Smooth muscle cell (in vitro differentiated cells): ENCODE measurements at regions not wholly inside any gene's neighbourhood (a gene's known extent, or its start where the extent isn't known, plus 50 kb on each side); places are given as distances from the start of the nearest gene placed in this dataset.

Experiments
- DNase-seq: peaks from one replicate; lab custom pipeline; 2025; ENCODE audit not compliant: unreplicated experiment; lab: John Stamatoyannopoulos, UW
- H2AFZ ChIP-seq: fragments of 200-600 bp; sonication (generic); 2 replicates; pipeline ENCODE4 v1.6.0; 2016; ENCODE audit warnings: antibody characterized with exemption, low read depth, mild to moderate bottlenecking
- H3F3A ChIP-seq: fragments of 200-600 bp; sonication (generic); 2 replicates; pipeline ENCODE4 v1.6.0; 2017; ENCODE audit warnings: antibody characterized with exemption, low read depth
- H3K27ac ChIP-seq: fragments of 200-600 bp; sonication (generic); 2 replicates; pipeline ENCODE4 v1.5.1; 2016; ENCODE audit warnings: low read depth, mild to moderate bottlenecking
- H3K27me3 ChIP-seq: fragments of 200-600 bp; sonication (generic); 2 replicates; pipeline ENCODE4 v1.6.1; 2016; ENCODE audit warnings: low read depth, mild to moderate bottlenecking
- H3K36me3 ChIP-seq: fragments of 200-600 bp; sonication (generic); 2 replicates; pipeline ENCODE4 v1.5.1; 2016; ENCODE audit warnings: low read depth
- H3K4me1 ChIP-seq: fragments of 200-600 bp; sonication (generic); 2 replicates; pipeline ENCODE4 v1.5.1; 2016; ENCODE audit warnings: low read depth
- H3K4me2 ChIP-seq: fragments of 200-600 bp; sonication (generic); 2 replicates; pipeline ENCODE4 v1.6.0; 2016; ENCODE audit warnings: mild to moderate bottlenecking
- H3K4me3 ChIP-seq: fragments of 200-600 bp; sonication (generic); 2 replicates; pipeline ENCODE4 v1.5.1; 2016; ENCODE audit warnings: mild to moderate bottlenecking
- H3K79me2 ChIP-seq: fragments of 200-600 bp; sonication (generic); 2 replicates; pipeline ENCODE4 v1.6.0; 2016; ENCODE audit warnings: low read depth, mild to moderate bottlenecking
- H3K9ac ChIP-seq: fragments of 200-600 bp; sonication (generic); 2 replicates; pipeline ENCODE4 v1.6.0; 2016; ENCODE audit warnings: low read depth
- H3K9me3 ChIP-seq: fragments of 200-600 bp; sonication (generic); replicated peaks from 2 replicates; pipeline ENCODE4 v1.5.1; 2016; ENCODE audit warnings: low read depth
- H4K20me1 ChIP-seq: fragments of 200-600 bp; sonication (generic); 2 replicates; pipeline ENCODE4 v1.6.0; 2016; ENCODE audit warnings: low read depth
- CTCF ChIP-seq: fragments of 200-600 bp; sonication (generic); IDR thresholded peaks from 2 replicates; pipeline ENCODE4 v1.5.1; 2017; ENCODE audit warnings: borderline replicate concordance, mild to moderate bottlenecking, antibody characterized with exemption; ENCODE audit not compliant: insufficient read depth, poor library complexity, severe bottlenecking
- WGBS: methylation state at CpG from one replicate; pipeline ENCODE4 v1.1.7; 2016; ENCODE audit warnings: low lambda C conversion rate; 5-methylcytosine and 5-hydroxymethylcytosine counted together

- Histone ChIP-seq H3K9ac (no peak overlapping the region), H3K4me1 (peaks cover 10% of the 10 kb centered on the region), H3K4me3 (no peak overlapping the region), H2AFZ (no peak overlapping the region), H3K27me3 (no peaks in the 10 kb centered on the region), H4K20me1 (no peaks in the 10 kb centered on the region), H3K4me2 (peak overlapping the region; percentile 80), H3F3A (peaks cover 7% of the 10 kb centered on the region), H3K27ac (peak overlapping the region; percentile 65), H3K79me2 (no peaks in the 10 kb centered on the region), H3K36me3 (no peaks in the 10 kb centered on the region), H3K9me3 (no peaks in the 10 kb centered on the region)
- no peak for DNase-seq
- no peak for TF ChIP-seq CTCF
Measured at GRCh38 chrX:95063554-95063953, 1389.5 kb downstream of the FAM133A start.

DNA sequence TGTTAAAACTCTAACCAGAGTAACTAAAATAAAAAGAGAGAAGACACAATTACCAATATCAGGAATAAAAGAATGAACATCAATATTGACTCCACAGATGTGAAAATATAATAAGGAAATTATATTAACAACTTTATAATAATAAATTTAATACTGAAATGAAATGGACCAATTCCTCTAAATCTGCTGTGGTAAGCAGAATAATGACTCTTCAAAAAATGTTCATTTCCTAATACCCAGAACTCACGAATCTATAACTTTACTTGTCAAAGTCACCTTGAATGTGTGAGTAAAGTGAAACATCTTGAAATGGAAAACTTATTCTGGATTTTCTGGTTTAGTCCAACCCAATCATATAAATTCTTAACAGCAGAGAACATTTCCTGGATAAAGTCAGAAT lies 1391.1 kb downstream of the FAM133A start:
- Histone ChIP-seq H3K9ac (no peak overlapping the region), H3K27me3 (no peaks in the 10 kb centered on the region), H3K27ac (no peak overlapping the region), H3K36me3 (no peaks in the 10 kb centered on the region), H3K79me2 (no peaks in the 10 kb centered on the region), H2AFZ (peak overlapping the region; percentile 17), H3K9me3 (no peaks in the 10 kb centered on the region), H3F3A (no peaks in the 10 kb centered on the region), H3K4me1 (no peaks in the 10 kb centered on the region), H4K20me1 (no peaks in the 10 kb centered on the region), H3K4me2 (no peak overlapping the region), H3K4me3 (no peak overlapping the region)
- no peak for DNase-seq
- 94% methylated on average over 1 of the region's 1 CpG for whole genome bisulfite sequencing
- TF ChIP-seq CTCF, result no peak

GRCh38 chrX:95071052-95071451 lies 1397.0 kb downstream of the FAM133A start:
- Histone ChIP-seq H2AFZ (no peak overlapping the region), H3F3A (no peaks in the 10 kb centered on the region), H3K27me3 (no peaks in the 10 kb centered on the region), H3K9me3 (no peaks in the 10 kb centered on the region), H3K9ac (no peak overlapping the region), H4K20me1 (no peaks in the 10 kb centered on the region), H3K4me1 (no peaks in the 10 kb centered on the region), H3K79me2 (no peaks in the 10 kb centered on the region), H3K4me3 (no peak overlapping the region), H3K27ac (no peak overlapping the region), H3K4me2 (no peak overlapping the region), H3K36me3 (no peaks in the 10 kb centered on the region)
- no peak for DNase-seq
- WGBS, result 100% methylated on average over 1 of the region's 1 CpG
- peak; percentile 54 for TF ChIP-seq CTCF

DNA sequence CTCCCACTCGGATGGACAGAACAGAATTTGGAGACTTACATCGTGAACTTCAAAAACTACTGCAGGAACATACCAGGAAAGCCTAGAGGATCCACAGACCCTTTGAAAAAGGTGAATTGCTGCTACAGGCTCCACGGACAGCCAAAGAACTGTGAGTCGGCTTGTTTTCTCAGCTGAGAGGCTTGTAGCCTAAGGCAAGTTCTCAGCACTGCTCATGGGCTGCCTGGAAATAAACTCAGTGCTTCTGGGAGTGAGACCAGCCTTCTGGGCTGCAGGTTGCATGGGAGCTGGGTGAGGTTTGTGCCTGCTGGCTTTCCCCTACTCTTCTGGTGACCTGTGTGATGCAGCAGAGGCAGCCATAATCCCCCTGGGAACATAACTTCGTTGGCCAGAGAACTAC lies 1397.6 kb downstream of the FAM133A start:
- Histone ChIP-seq H3K9ac (no peak overlapping the region), H3K79me2 (no peaks in the 10 kb centered on the region), H3K4me3 (no peak overlapping the region), H3K36me3 (no peaks in the 10 kb centered on the region), H3K27ac (no peak overlapping the region), H3K9me3 (no peaks in the 10 kb centered on the region), H3K27me3 (no peaks in the 10 kb centered on the region), H4K20me1 (no peaks in the 10 kb centered on the region), H3F3A (no peaks in the 10 kb centered on the region), H2AFZ (no peak overlapping the region), H3K4me2 (no peak overlapping the region), H3K4me1 (no peaks in the 10 kb centered on the region)
- WGBS, result 70% methylated on average over 5 of the region's 5 CpGs
- DNase-seq, result no peak
- no peak for TF ChIP-seq CTCF
